Breast epithelium (tissue), 4 donors: ENCODE measurements at regions not wholly inside any gene's neighbourhood (a gene's known extent, or its start where the extent isn't known, plus 50 kb on each side); places are given as distances from the start of the nearest gene placed in this dataset.
A peak's percentile ranks its signal among the peaks of the same experiment; 100 is the strongest.
"Not testable (repeated sequence)": the region's sequence is repeated elsewhere in the genome, so short reads cannot be mapped to it uniquely, and the experiment has no call there.

Source experiments
- DNase-seq, 2 donors: peaks; one replicate each; pipeline ENCODE4 v3.0.0-alpha.2; 2019; ENCODE audit warnings: low spot score in 2 of 2
- H3K27ac ChIP-seq, 2 donors: fragments of 200-600 bp; sonication (generic) in 1 of 2; one replicate each; pipeline ENCODE4 v1.5.1; 2016 to 2019; ENCODE audit warnings: mild to moderate bottlenecking in 1 of 2
- H3K27me3 ChIP-seq, 2 donors: fragments of 200-600 bp; sonication (generic) in 1 of 2; one replicate each; pipeline versions ENCODE4 v1.5.1 to v1.6.0; 2017 to 2019; ENCODE audit warnings: control low read depth in 1 of 2, mild to moderate bottlenecking in 1 of 2
- H3K36me3 ChIP-seq: fragments of 200-600 bp; one replicate; pipeline ENCODE4 v1.5.1; 2019
- H3K4me1 ChIP-seq, 2 donors: fragments of 200-600 bp; sonication (generic); one replicate each; pipeline ENCODE4 v1.5.1; 2016 to 2019; ENCODE audit warnings: control low read depth in 1 of 2
- H3K4me3 ChIP-seq, 3 donors: fragments of 200-600 bp; sonication (generic); 1 replicate in 2 of 3; 2 replicates in 1 of 3; pipeline ENCODE4 v1.5.1; 2016 to 2019; ENCODE audit warnings: mild to moderate bottlenecking in 3 of 3, moderate library complexity in 2 of 3
- H3K9me3 ChIP-seq, 2 donors: fragments of 200-600 bp; sonication (generic) in 1 of 2; one replicate each; pipeline ENCODE4 v1.5.1; 2016 to 2019; ENCODE audit warnings: control low read depth in 1 of 2
- intact Hi-C: fragments of 100-400 bp; cut with DNase I; formaldehyde crosslinking; loops from one replicate; pipeline ENCODE4 v1.15.1; 2023; ENCODE audit warnings: low total_unique reads

- H3K9me3 ChIP-seq, intact Hi-C loops, H3K4me1 ChIP-seq, H3K27me3 ChIP-seq, H3K4me3 ChIP-seq, H3K27ac ChIP-seq, DNase-seq, H3K36me3 ChIP-seq: not testable (repeated sequence)
These were observed 179.4 kb downstream of the SPATA31A1 start for GRCh38 chr9:39534897-39535296.

GRCh38 chr9:39542157-39542556 lies 186.7 kb downstream of the SPATA31A1 start:
- H3K36me3 ChIP-seq, H3K27ac ChIP-seq, DNase-seq, intact Hi-C loops, H3K4me3 ChIP-seq, H3K4me1 ChIP-seq, H3K9me3 ChIP-seq, H3K27me3 ChIP-seq: not testable (repeated sequence)

GRCh38 chr9:39545079-39545478 lies 189.6 kb downstream of the SPATA31A1 start:
- H3K4me1 ChIP-seq, H3K27me3 ChIP-seq, H3K27ac ChIP-seq, H3K36me3 ChIP-seq, H3K4me3 ChIP-seq, intact Hi-C loops, DNase-seq, H3K9me3 ChIP-seq: not testable (repeated sequence)

- H3K9me3 ChIP-seq, H3K27ac ChIP-seq, DNase-seq, H3K36me3 ChIP-seq, H3K27me3 ChIP-seq, H3K4me1 ChIP-seq, H3K4me3 ChIP-seq, intact Hi-C loops: not testable (repeated sequence)
These were observed 195.1 kb downstream of the SPATA31A1 start for GRCh38 chr9:39550573-39550972.

GRCh38 chr9:39551544-39551943 lies 196.1 kb downstream of the SPATA31A1 start:
- H3K36me3 ChIP-seq, H3K4me1 ChIP-seq, H3K4me3 ChIP-seq, DNase-seq, H3K27me3 ChIP-seq, H3K27ac ChIP-seq, intact Hi-C loops, H3K9me3 ChIP-seq: not testable (repeated sequence)

- not testable (repeated sequence) for H3K4me1 ChIP-seq, H3K4me3 ChIP-seq, H3K27ac ChIP-seq
These were observed 196.9 kb downstream of the SPATA31A1 start for GRCh38 chr9:39552242-39552881.

GRCh38 chr9:39554352-39554751 lies 198.9 kb downstream of the SPATA31A1 start:
- H3K36me3 ChIP-seq, H3K27me3 ChIP-seq, H3K4me1 ChIP-seq, DNase-seq, H3K9me3 ChIP-seq, intact Hi-C loops, H3K27ac ChIP-seq, H3K4me3 ChIP-seq: not testable (repeated sequence)

More at GRCh38 chr9:39552242-39552881, 196.9 kb downstream of the SPATA31A1 start:
- intact Hi-C loops, H3K27me3 ChIP-seq, H3K9me3 ChIP-seq, H3K36me3 ChIP-seq, DNase-seq: not testable (repeated sequence)

GRCh38 chr9:39559384-39559783 lies 203.9 kb downstream of the SPATA31A1 start:
- H3K9me3 ChIP-seq, H3K4me1 ChIP-seq, H3K27me3 ChIP-seq, intact Hi-C loops, H3K36me3 ChIP-seq, H3K4me3 ChIP-seq, H3K27ac ChIP-seq: not testable (repeated sequence)
- DNase-seq: peak in 1 of 2 donors; percentile 18

- DNase-seq, H3K4me3 ChIP-seq, H3K27ac ChIP-seq, H3K9me3 ChIP-seq, intact Hi-C loops, H3K27me3 ChIP-seq, H3K36me3 ChIP-seq, H3K4me1 ChIP-seq: not testable (repeated sequence)
These were observed 211.3 kb downstream of the SPATA31A1 start for GRCh38 chr9:39566782-39567181.

- H3K27me3 ChIP-seq, H3K4me1 ChIP-seq, H3K36me3 ChIP-seq, H3K9me3 ChIP-seq, H3K4me3 ChIP-seq, DNase-seq, intact Hi-C loops, H3K27ac ChIP-seq: not testable (repeated sequence)
These were observed 211.9 kb downstream of the SPATA31A1 start for GRCh38 chr9:39567396-39567795.

- H3K9me3 ChIP-seq, H3K27me3 ChIP-seq, H3K36me3 ChIP-seq, H3K4me1 ChIP-seq, H3K27ac ChIP-seq, H3K4me3 ChIP-seq, DNase-seq, intact Hi-C loops: not testable (repeated sequence)
These were observed 213.4 kb downstream of the SPATA31A1 start for GRCh38 chr9:39568900-39569299.

- H3K27me3 ChIP-seq, intact Hi-C loops: not testable (repeated sequence)
These were observed 217.9 kb downstream of the SPATA31A1 start for GRCh38 chr9:39573024-39574022.

GRCh38 chr9:39579000-39579399 lies 223.5 kb downstream of the SPATA31A1 start:
- H3K27me3 ChIP-seq, H3K4me1 ChIP-seq, H3K27ac ChIP-seq, DNase-seq, intact Hi-C loops, H3K4me3 ChIP-seq, H3K36me3 ChIP-seq, H3K9me3 ChIP-seq: not testable (repeated sequence)

More at GRCh38 chr9:39573024-39574022, 217.9 kb downstream of the SPATA31A1 start:
- H3K4me3 ChIP-seq, H3K4me1 ChIP-seq, H3K9me3 ChIP-seq, H3K27ac ChIP-seq, H3K36me3 ChIP-seq, DNase-seq: not testable (repeated sequence)
